ENCODE measurements at regions not wholly inside any gene's neighbourhood (a gene's known extent, or its start where the extent isn't known, plus 50 kb on each side); places are given as distances from the start of the nearest gene placed in this dataset.

DNA sequence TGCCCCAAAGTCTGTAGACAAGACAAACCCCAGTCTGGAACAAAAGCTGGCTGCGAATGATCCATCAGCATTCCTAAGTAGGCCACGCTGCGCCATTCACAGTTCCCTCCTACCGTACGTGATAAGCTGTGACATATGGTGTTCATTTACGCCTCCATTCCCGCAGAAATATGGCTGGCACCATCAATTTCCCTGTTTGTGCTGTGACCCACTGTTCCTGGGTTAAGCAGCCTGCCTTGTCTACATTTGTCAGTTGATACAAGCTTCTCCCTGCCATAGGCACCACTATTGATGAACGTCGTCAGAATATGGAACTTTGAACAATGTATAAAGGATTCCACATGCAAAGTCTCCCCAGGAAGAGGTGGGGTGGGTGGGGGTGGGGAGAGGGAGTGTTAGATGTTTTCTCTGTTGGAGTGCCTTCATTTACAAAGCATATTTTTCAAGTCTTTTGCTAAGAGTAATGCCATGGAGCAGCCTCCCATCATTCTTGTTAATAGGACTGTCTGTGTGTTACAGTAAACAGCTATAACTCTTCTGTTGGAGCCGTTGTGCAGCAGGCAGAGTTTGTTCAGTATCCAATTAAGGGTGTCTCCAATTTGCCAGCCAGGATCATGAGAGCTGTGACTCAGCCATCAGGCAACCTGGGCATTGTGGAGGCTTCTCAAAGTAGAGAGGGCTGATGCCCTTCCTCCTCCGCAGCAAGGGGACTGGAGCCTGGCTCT lies 294.6 kb downstream of the TMEM114 start:
- Histone ChIP-seq H3K79me2 (ENCODE audit: control insufficient read depth, insufficient read depth, low read length, poor library complexity) (no peaks in the 10 kb centered on the region), H2BK5ac (ENCODE audit: low read depth, low read length, poor library complexity) (no peak overlapping the region), H3K4me2 (ENCODE audit: low read length) (no peak overlapping the region), H2AK5ac (ENCODE audit: low read length) (no peak overlapping the region), H2AFZ (ENCODE audit: insufficient read depth, low read length, poor library complexity) (no peak overlapping the region), H3K79me1 (ENCODE audit: low read length) (no peaks in the 10 kb centered on the region), H3K23ac (ENCODE audit: low read length) (no peak overlapping the region), H3K9me3 (ENCODE audit: insufficient read depth, low read depth, low read length) (no peaks in the 10 kb centered on the region), H3K4me3 (ENCODE audit: low read depth, low read length) (no peak overlapping the region), H3K9ac (ENCODE audit: low read length) (no peak overlapping the region), H4K12ac (ENCODE audit: low read depth, low read length) (no peak overlapping the region), H3K27ac (ENCODE audit: low read depth, low read length) (no peak overlapping the region), H4K91ac (ENCODE audit: low read depth, low read length) (no peak overlapping the region), H3K27me3 (ENCODE audit: insufficient read depth, low read length) (no peaks in the 10 kb centered on the region), H3K36me3 (ENCODE audit: control insufficient read depth in 1 of 2, insufficient read depth in 2 of 2, low read length in 2 of 2) (no peaks in the 10 kb centered on the region), H3K4me1 (ENCODE audit: control insufficient read depth in 1 of 2, insufficient read depth in 2 of 2, low read length in 2 of 2) (no peaks in the 10 kb centered on the region), H3K4ac (ENCODE audit: low read depth, low read length) (no peak overlapping the region), H3K14ac (ENCODE audit: low read length) (no peak overlapping the region), H3K18ac (ENCODE audit: low read length) (no peak overlapping the region), H2BK120ac (ENCODE audit: insufficient read depth, low read length, poor library complexity) (no peak overlapping the region), H2BK12ac (ENCODE audit: low read length) (no peak overlapping the region), H4K8ac (ENCODE audit: low read depth, low read length) (no peak overlapping the region)
- DNase-seq = no peak
- WGBS (ENCODE audit: extremely low coverage, insufficient coverage, insufficient read length) = no CpG with 5 or more reads among the region's 11 CpGs

DNA sequence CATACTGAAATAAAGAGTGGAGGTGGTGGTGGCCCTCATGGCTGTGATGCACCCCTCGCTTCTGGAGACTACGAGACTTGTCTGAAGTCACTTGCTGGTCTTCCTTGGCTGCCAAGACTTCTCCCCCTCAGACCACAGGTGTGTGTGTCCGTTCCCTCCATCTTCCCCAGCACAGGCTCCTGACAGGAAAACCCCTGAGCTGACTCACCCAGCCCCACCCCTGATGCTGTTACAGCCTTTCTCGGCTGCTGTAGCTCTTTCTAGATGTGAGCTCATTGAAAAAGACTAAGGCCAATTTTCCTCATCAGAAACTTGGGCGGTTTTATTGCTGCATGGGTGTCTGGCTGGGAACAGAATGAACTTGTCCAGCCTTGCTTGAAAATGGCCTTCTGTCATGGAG lies 296.9 kb downstream of the TMEM114 start:
- H3K79me2 ChIP-seq (ENCODE audit: control insufficient read depth, insufficient read depth, low read length, poor library complexity) = no peaks in the 10 kb centered on the region
- H3K4me3 ChIP-seq (ENCODE audit: low read depth, low read length) = no peak overlapping the region
- H2BK12ac ChIP-seq (ENCODE audit: low read length) = no peak overlapping the region
- no peak overlapping the region for H2BK5ac ChIP-seq (ENCODE audit: low read depth, low read length, poor library complexity)
- H2AFZ ChIP-seq (ENCODE audit: insufficient read depth, low read length, poor library complexity) = no peak overlapping the region
- H3K4me2 ChIP-seq (ENCODE audit: low read length) = no peak overlapping the region
- no peak overlapping the region for H3K23ac ChIP-seq (ENCODE audit: low read length)
- no peak overlapping the region for H4K91ac ChIP-seq (ENCODE audit: low read depth, low read length)
- H3K79me1 ChIP-seq (ENCODE audit: low read length) = no peaks in the 10 kb centered on the region
- DNase-seq = no peak
- H3K18ac ChIP-seq (ENCODE audit: low read length) = no peak overlapping the region
- no peak overlapping the region for H4K8ac ChIP-seq (ENCODE audit: low read depth, low read length)
- no peak overlapping the region for H2AK5ac ChIP-seq (ENCODE audit: low read length)
- H3K27ac ChIP-seq (ENCODE audit: low read depth, low read length) = no peak overlapping the region
- no peak overlapping the region for H3K14ac ChIP-seq (ENCODE audit: low read length)
- H3K9me3 ChIP-seq (ENCODE audit: insufficient read depth, low read depth, low read length) = no peaks in the 10 kb centered on the region
- no CpG with 5 or more reads among the region's 5 CpGs for WGBS (ENCODE audit: extremely low coverage, insufficient coverage, insufficient read length)
- H3K9ac ChIP-seq (ENCODE audit: low read length) = no peak overlapping the region
- no peak overlapping the region for H3K4ac ChIP-seq (ENCODE audit: low read depth, low read length)
- H3K4me1 ChIP-seq (ENCODE audit: control insufficient read depth in 1 of 2, insufficient read depth in 2 of 2, low read length in 2 of 2) = no peaks in the 10 kb centered on the region
- H2BK120ac ChIP-seq (ENCODE audit: insufficient read depth, low read length, poor library complexity) = no peak overlapping the region
- no peaks in the 10 kb centered on the region for H3K36me3 ChIP-seq (ENCODE audit: control insufficient read depth in 1 of 2, insufficient read depth in 2 of 2, low read length in 2 of 2)
- H4K12ac ChIP-seq (ENCODE audit: low read depth, low read length) = no peak overlapping the region
- H3K27me3 ChIP-seq (ENCODE audit: insufficient read depth, low read length) = no peaks in the 10 kb centered on the region

DNA sequence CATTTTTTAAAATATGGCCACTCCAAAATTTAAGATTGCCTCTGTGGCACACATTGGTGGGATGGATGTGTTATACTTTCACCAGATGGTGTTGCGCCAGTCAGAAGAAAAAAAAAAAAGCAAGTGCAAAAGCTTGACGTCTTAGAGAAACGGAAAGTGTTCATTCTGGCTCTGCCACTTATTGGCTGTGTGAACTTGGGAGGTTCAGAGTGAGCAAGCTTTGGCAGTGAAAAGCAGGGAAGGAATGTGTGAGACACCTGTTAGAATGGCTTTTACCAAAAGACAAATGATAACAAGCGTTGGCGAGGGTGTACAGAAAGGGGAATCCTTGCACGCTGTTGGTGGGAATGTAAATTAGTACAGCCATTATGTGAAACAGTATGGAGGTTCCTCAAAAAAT lies 298.0 kb downstream of the TMEM114 start:
- Histone ChIP-seq H2AK5ac (ENCODE audit: low read length) (no peak overlapping the region), H3K79me2 (ENCODE audit: control insufficient read depth, insufficient read depth, low read length, poor library complexity) (no peaks in the 10 kb centered on the region), H3K36me3 (ENCODE audit: control insufficient read depth in 1 of 2, insufficient read depth in 2 of 2, low read length in 2 of 2) (no peaks in the 10 kb centered on the region), H3K18ac (ENCODE audit: low read length) (no peak overlapping the region), H3K23ac (ENCODE audit: low read length) (no peak overlapping the region), H2BK12ac (ENCODE audit: low read length) (no peak overlapping the region), H2AFZ (ENCODE audit: insufficient read depth, low read length, poor library complexity) (no peak overlapping the region), H3K4me2 (ENCODE audit: low read length) (no peak overlapping the region), H3K4ac (ENCODE audit: low read depth, low read length) (no peak overlapping the region), H3K9me3 (ENCODE audit: insufficient read depth, low read depth, low read length) (no peaks in the 10 kb centered on the region), H2BK5ac (ENCODE audit: low read depth, low read length, poor library complexity) (no peak overlapping the region), H4K91ac (ENCODE audit: low read depth, low read length) (no peak overlapping the region), H3K4me3 (ENCODE audit: low read depth, low read length) (no peak overlapping the region), H4K12ac (ENCODE audit: low read depth, low read length) (no peak overlapping the region), H3K27me3 (ENCODE audit: insufficient read depth, low read length) (no peaks in the 10 kb centered on the region), H3K79me1 (ENCODE audit: low read length) (no peaks in the 10 kb centered on the region), H3K9ac (ENCODE audit: low read length) (no peak overlapping the region), H3K14ac (ENCODE audit: low read length) (no peak overlapping the region), H3K27ac (ENCODE audit: low read depth, low read length) (no peak overlapping the region), H4K8ac (ENCODE audit: low read depth, low read length) (no peak overlapping the region), H2BK120ac (ENCODE audit: insufficient read depth, low read length, poor library complexity) (no peak overlapping the region), H3K4me1 (ENCODE audit: control insufficient read depth in 1 of 2, insufficient read depth in 2 of 2, low read length in 2 of 2) (no peaks in the 10 kb centered on the region)
- no CpG with 5 or more reads among the region's 6 CpGs for WGBS (ENCODE audit: extremely low coverage, insufficient coverage, insufficient read length)
- DNase-seq = no peak

DNA sequence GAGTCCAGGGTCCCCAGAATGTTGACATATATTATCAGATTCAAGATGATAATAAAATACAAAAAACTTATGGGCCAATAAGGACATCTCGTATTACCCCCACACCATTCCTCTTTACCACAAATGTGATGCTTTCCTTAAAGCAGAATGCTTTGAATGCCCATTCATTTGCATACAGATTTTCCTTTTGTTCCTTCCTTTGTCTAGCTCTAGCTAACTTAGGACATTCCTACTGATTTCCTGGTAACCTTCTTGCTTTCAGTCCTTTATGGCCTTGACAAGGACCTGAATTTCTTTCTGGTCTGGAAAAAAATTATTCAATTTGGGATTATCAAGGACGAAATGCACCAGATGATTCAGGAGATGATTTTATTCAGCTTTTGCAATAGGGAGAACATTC lies 304.0 kb downstream of the TMEM114 start:
- Histone ChIP-seq H2BK5ac (ENCODE audit: low read depth, low read length, poor library complexity) (no peak overlapping the region), H3K79me2 (ENCODE audit: control insufficient read depth, insufficient read depth, low read length, poor library complexity) (no peaks in the 10 kb centered on the region), H3K4me2 (ENCODE audit: low read length) (no peak overlapping the region), H4K91ac (ENCODE audit: low read depth, low read length) (no peak overlapping the region), H3K36me3 (ENCODE audit: control insufficient read depth in 1 of 2, insufficient read depth in 2 of 2, low read length in 2 of 2) (no peaks in the 10 kb centered on the region), H3K27ac (ENCODE audit: low read depth, low read length) (no peak overlapping the region), H3K79me1 (ENCODE audit: low read length) (no peaks in the 10 kb centered on the region), H4K8ac (ENCODE audit: low read depth, low read length) (no peak overlapping the region), H3K9ac (ENCODE audit: low read length) (no peak overlapping the region), H2AFZ (ENCODE audit: insufficient read depth, low read length, poor library complexity) (no peak overlapping the region), H3K4me3 (ENCODE audit: low read depth, low read length) (no peak overlapping the region), H3K18ac (ENCODE audit: low read length) (no peak overlapping the region), H3K27me3 (ENCODE audit: insufficient read depth, low read length) (no peaks in the 10 kb centered on the region), H2AK5ac (ENCODE audit: low read length) (no peak overlapping the region), H3K23ac (ENCODE audit: low read length) (no peak overlapping the region), H2BK12ac (ENCODE audit: low read length) (no peak overlapping the region), H2BK120ac (ENCODE audit: insufficient read depth, low read length, poor library complexity) (no peak overlapping the region), H3K9me3 (ENCODE audit: insufficient read depth, low read depth, low read length) (peaks cover 2% of the 10 kb centered on the region), H4K12ac (ENCODE audit: low read depth, low read length) (no peak overlapping the region), H3K4me1 (ENCODE audit: control insufficient read depth in 1 of 2, insufficient read depth in 2 of 2, low read length in 2 of 2) (no peaks in the 10 kb centered on the region), H3K4ac (ENCODE audit: low read depth, low read length) (no peak overlapping the region), H3K14ac (ENCODE audit: low read length) (no peak overlapping the region)
- WGBS (ENCODE audit: extremely low coverage, insufficient coverage, insufficient read length) = no CpG with 5 or more reads among the region's 2 CpGs
- no peak for DNase-seq

All from trophoblast cell (in vitro differentiated cells and primary cell).